ENCODE measurements at regions not wholly inside any gene's neighbourhood (a gene's known extent, or its start where the extent isn't known, plus 50 kb on each side); places are given as distances from the start of the nearest gene placed in this dataset.

DNA sequence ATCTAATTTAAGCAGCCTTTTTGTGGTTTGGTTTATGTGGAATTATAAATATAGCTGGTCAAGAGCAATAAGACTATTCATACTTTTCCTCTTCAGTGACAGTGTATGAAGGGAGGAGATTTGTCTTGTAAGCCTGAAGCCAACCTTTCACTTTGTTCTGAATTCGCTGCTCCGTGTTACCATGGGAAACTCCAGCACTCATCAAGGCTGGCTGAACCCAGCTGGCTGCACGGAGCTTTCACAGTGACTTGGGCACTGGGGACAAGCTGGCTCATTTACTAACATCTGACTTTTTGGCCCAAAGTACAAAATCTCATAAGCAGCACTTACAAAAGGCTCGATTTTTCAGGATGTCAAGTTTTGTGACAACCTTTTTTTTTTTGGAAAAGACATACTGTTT lies 120.4 kb upstream of the GRIA4 start:
- Mint-ChIP-seq H3K9me3 (ENCODE audit: low read depth) (no peaks in the 10 kb centered on the region), H3K27me3 (ENCODE audit: low read depth) (peaks cover 7% of the 10 kb centered on the region), H3K4me3 (ENCODE audit: unreplicated experiment) (no peak overlapping the region), H3K36me3 (ENCODE audit: low read depth) (no peaks in the 10 kb centered on the region), H3K27ac (ENCODE audit: unreplicated experiment) (no peak overlapping the region), H3K4me1 (ENCODE audit: low read depth) (no peaks in the 10 kb centered on the region)
- TF ChIP-seq, protein P1, sequence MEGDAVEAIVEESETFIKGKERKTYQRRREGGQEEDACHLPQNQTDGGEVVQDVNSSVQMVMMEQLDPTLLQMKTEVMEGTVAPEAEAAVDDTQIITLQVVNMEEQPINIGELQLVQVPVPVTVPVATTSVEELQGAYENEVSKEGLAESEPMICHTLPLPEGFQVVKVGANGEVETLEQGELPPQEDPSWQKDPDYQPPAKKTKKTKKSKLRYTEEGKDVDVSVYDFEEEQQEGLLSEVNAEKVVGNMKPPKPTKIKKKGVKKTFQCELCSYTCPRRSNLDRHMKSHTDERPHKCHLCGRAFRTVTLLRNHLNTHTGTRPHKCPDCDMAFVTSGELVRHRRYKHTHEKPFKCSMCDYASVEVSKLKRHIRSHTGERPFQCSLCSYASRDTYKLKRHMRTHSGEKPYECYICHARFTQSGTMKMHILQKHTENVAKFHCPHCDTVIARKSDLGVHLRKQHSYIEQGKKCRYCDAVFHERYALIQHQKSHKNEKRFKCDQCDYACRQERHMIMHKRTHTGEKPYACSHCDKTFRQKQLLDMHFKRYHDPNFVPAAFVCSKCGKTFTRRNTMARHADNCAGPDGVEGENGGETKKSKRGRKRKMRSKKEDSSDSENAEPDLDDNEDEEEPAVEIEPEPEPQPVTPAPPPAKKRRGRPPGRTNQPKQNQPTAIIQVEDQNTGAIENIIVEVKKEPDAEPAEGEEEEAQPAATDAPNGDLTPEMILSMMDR (IDR thresholded peaks at IDR 0.05) = no peak
- DNase-seq (ENCODE audit: low spot score) = no peak

DNA sequence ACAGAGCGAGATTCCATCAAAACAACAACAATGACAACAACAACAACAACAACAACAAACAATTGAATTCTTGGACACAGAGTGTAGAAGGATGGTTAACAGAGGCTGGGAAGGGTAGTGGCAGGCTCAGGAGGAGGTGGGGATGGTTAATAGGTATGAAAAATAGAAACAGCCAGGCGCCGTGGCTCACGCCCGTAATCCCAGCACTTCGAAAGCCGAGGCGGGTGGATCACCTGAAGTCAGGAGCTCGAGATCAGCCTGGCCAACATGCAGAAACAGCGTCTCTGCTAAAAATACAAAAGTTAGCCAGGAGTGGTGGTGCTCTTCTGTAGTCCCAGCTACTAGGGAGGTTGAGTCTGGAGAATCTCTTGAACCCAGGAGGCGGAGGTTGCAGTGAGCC lies 122.9 kb upstream of the GRIA4 start:
- Mint-ChIP-seq H3K9me3 (ENCODE audit: low read depth) (peaks cover 5% of the 10 kb centered on the region), H3K36me3 (ENCODE audit: low read depth) (no peaks in the 10 kb centered on the region)
- TF ChIP-seq, protein P1 (IDR thresholded peaks at IDR 0.05) = no peak

DNA sequence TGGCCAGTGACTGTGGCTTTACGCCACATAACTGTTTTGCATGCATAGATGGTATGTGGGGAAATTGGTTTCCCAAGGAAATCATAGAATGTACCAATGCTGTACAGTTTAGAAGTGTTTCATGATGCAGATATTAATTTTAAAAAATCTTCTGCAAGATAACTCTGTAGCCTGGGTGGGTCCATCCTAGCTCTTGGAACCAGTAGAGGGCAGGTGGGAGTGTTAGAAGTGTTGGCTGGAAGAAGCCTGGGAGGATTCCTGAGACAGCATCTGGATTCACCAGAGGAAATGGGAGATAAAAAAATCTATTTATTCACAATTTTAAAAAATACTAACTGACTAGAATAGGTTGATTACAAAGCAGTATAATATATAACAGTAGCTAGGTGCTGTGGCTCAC lies 139.9 kb upstream of the GRIA4 start:
- H3K4me1 Mint-ChIP-seq (ENCODE audit: low read depth) = peaks cover 4% of the 10 kb centered on the region
- no peaks in the 10 kb centered on the region for H3K9me3 Mint-ChIP-seq (ENCODE audit: low read depth)
- H3K27me3 Mint-ChIP-seq (ENCODE audit: low read depth) = no peaks in the 10 kb centered on the region
- H3K36me3 Mint-ChIP-seq (ENCODE audit: low read depth) = no peaks in the 10 kb centered on the region
- TF ChIP-seq, protein P1 (IDR thresholded peaks at IDR 0.05) = no peak
- H3K27ac Mint-ChIP-seq (ENCODE audit: unreplicated experiment) = no peak overlapping the region
- no peak for DNase-seq (ENCODE audit: low spot score)
- H3K4me3 Mint-ChIP-seq (ENCODE audit: unreplicated experiment) = no peak overlapping the region

More for the DNA sequence above, 122.9 kb upstream of the GRIA4 start:
- Mint-ChIP-seq H3K27me3 (ENCODE audit: low read depth) (peaks cover 6% of the 10 kb centered on the region), H3K4me1 (ENCODE audit: low read depth) (no peaks in the 10 kb centered on the region), H3K27ac (ENCODE audit: unreplicated experiment) (no peak overlapping the region), H3K4me3 (ENCODE audit: unreplicated experiment) (no peak overlapping the region)
- DNase-seq (ENCODE audit: low spot score) = no peak

DNA sequence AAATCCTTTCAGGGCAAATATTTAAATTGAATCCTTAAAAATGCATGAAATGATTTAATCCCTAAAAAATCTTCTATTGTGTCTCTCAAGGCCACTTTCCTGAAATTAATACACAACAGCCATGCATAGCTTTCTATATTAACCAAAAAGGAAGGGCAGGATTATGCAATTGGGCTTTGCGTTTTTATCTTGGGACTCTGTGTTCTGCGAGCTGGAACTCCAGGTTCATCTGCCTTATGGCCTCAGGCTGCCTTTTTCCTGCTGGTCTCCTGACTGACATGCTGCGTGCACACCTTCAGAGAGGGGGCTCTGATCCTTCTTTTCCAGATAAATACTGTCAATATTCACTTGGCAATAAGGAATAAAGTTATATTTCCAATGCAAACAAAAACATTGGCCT lies 141.7 kb upstream of the GRIA4 start:
- Mint-ChIP-seq H3K27ac (ENCODE audit: unreplicated experiment) (no peak overlapping the region), H3K36me3 (ENCODE audit: low read depth) (no peaks in the 10 kb centered on the region), H3K4me3 (ENCODE audit: unreplicated experiment) (no peak overlapping the region), H3K9me3 (ENCODE audit: low read depth) (no peaks in the 10 kb centered on the region), H3K27me3 (ENCODE audit: low read depth) (no peaks in the 10 kb centered on the region), H3K4me1 (ENCODE audit: low read depth) (peaks cover 4% of the 10 kb centered on the region)
- no peak for DNase-seq (ENCODE audit: low spot score)
- TF ChIP-seq, protein P1 (IDR thresholded peaks at IDR 0.05) = no peak

DNA sequence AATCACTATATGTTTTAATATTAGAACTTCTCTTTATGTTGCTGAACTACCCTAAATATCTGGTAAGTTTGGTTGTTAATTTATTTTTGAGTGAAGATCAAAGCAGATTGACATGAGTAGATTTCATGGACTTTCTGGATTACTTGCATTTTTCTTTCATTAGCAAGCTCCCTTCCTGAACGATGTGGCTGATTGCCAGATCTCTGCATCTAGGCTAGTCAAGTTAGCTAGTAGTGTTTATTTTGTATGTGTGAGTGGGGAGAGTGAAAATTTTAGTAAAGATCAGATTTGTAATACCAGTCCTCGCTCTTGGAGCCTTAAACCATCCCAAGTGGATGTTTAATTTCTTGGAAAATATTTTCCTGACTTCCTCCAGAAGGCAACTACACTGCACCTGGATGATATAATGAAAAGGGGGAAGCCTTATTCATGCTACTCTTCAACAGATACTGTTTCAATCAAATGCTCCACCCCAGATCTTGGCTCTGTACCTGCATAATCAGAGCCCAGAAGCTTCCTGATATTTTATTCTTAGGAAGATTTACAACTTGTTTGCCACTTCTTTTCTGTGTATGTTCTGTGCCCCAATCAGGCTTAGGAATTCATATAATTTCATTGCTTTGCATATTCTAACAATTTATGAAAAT lies 143.2 kb upstream of the GRIA4 start:
- TF ChIP-seq, protein P1 (IDR thresholded peaks at IDR 0.05) = no peak
- H3K4me3 Mint-ChIP-seq (ENCODE audit: unreplicated experiment) = no peak overlapping the region
- H3K9me3 Mint-ChIP-seq (ENCODE audit: low read depth) = peaks cover 3% of the 10 kb centered on the region
- no peak overlapping the region for H3K27ac Mint-ChIP-seq (ENCODE audit: unreplicated experiment)
- peaks cover 4% of the 10 kb centered on the region for H3K4me1 Mint-ChIP-seq (ENCODE audit: low read depth)
- DNase-seq (ENCODE audit: low spot score) = no peak
- no peaks in the 10 kb centered on the region for H3K36me3 Mint-ChIP-seq (ENCODE audit: low read depth)
- H3K27me3 Mint-ChIP-seq (ENCODE audit: low read depth) = no peaks in the 10 kb centered on the region
